ENCODE measurements at regions not wholly inside any gene's neighbourhood (a gene's known extent, or its start where the extent isn't known, plus 50 kb on each side); places are given as distances from the start of the nearest gene placed in this dataset.

GRCh38 chr20:61030130-61030529 lies 221.9 kb upstream of the CDH4 start:
- Histone ChIP-seq H3K27me3 (no peaks in the 10 kb centered on the region), H3K36me3 (no peaks in the 10 kb centered on the region), H3K9me3 (no peaks in the 10 kb centered on the region), H3K4me1 (no peaks in the 10 kb centered on the region), H3K27ac (no peak overlapping the region), H3K4me3 (no peak overlapping the region)
- no peak for DNase-seq
- TF ChIP-seq POLR2A (IDR thresholded peaks at IDR 0.05): no peak
- TF ChIP-seq, protein P1, sequence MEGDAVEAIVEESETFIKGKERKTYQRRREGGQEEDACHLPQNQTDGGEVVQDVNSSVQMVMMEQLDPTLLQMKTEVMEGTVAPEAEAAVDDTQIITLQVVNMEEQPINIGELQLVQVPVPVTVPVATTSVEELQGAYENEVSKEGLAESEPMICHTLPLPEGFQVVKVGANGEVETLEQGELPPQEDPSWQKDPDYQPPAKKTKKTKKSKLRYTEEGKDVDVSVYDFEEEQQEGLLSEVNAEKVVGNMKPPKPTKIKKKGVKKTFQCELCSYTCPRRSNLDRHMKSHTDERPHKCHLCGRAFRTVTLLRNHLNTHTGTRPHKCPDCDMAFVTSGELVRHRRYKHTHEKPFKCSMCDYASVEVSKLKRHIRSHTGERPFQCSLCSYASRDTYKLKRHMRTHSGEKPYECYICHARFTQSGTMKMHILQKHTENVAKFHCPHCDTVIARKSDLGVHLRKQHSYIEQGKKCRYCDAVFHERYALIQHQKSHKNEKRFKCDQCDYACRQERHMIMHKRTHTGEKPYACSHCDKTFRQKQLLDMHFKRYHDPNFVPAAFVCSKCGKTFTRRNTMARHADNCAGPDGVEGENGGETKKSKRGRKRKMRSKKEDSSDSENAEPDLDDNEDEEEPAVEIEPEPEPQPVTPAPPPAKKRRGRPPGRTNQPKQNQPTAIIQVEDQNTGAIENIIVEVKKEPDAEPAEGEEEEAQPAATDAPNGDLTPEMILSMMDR (IDR thresholded peaks at IDR 0.05): no peak
- intact Hi-C loops (cut with DNase I; ENCODE audit: low total_unique reads): no loop called here

DNA sequence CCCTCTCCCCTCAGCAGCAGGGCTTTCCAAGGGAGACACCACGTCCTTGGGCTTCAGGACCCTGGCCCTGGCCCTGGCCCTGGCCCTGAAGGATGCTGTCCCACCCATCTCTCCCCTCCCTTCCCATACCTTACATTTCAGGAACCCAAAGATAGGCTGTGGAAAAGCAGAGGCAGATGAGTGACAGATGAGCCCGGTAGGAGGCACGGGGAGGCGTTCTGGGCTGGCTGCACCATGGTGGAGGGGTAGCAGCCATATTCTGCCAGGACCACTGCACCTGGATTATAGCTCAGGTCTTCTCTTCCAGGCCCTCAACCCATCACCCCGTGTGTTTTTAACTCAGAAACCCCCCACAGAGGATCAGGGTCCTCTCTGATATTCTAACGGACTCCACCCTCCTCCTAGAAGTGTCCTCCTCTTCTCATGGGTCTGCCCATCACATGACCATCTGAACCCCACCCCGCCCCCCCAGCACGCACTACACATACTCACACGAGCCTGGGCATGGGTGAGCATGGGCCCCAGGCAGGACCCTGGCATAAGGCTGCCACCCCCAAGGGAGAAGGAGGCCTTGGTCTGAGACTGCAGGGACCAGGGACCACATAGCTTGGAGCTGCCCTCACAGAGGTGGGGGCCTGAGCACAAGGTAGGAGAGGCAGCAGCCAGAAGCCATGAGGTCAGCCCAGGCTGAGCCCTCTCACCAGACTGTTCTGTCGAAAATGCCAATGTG lies 220.8 kb upstream of the CDH4 start:
- Histone ChIP-seq H3K27ac (no peak overlapping the region), H3K4me3 (no peak overlapping the region), H3K9me3 (no peaks in the 10 kb centered on the region), H3K4me1 (no peaks in the 10 kb centered on the region), H3K36me3 (no peaks in the 10 kb centered on the region), H3K27me3 (no peaks in the 10 kb centered on the region)
- intact Hi-C loops (cut with DNase I; ENCODE audit: low total_unique reads): no loop called here
- DNase-seq: no peak
- TF ChIP-seq, protein P1 (IDR thresholded peaks at IDR 0.05): no peak
- no peak for TF ChIP-seq POLR2A (IDR thresholded peaks at IDR 0.05)

- no peak overlapping the region for H3K4me3 ChIP-seq
- DNase-seq: no peak
- intact Hi-C loops (cut with DNase I; ENCODE audit: low total_unique reads): no loop called here
- no peaks in the 10 kb centered on the region for H3K9me3 ChIP-seq
- TF ChIP-seq, protein P1 (IDR thresholded peaks at IDR 0.05): no peak
- no peak for TF ChIP-seq POLR2A (IDR thresholded peaks at IDR 0.05)
- no peak overlapping the region for H3K27ac ChIP-seq
- H3K36me3 ChIP-seq: no peaks in the 10 kb centered on the region
- no peaks in the 10 kb centered on the region for H3K27me3 ChIP-seq
- H3K4me1 ChIP-seq: no peaks in the 10 kb centered on the region
These were observed 214.6 kb upstream of the CDH4 start for GRCh38 chr20:61037498-61037897.

GRCh38 chr20:61041481-61041880 lies 210.6 kb upstream of the CDH4 start:
- Histone ChIP-seq H3K36me3 (no peaks in the 10 kb centered on the region), H3K27me3 (no peaks in the 10 kb centered on the region), H3K4me3 (no peak overlapping the region), H3K27ac (no peak overlapping the region), H3K9me3 (no peaks in the 10 kb centered on the region), H3K4me1 (no peaks in the 10 kb centered on the region)
- no peak for DNase-seq
- intact Hi-C loops (cut with DNase I; ENCODE audit: low total_unique reads): no loop called here
- TF ChIP-seq, protein P1 (IDR thresholded peaks at IDR 0.05): no peak
- TF ChIP-seq POLR2A (IDR thresholded peaks at IDR 0.05): no peak

GRCh38 chr20:61042506-61043385 lies 209.3 kb upstream of the CDH4 start:
- H3K27me3 ChIP-seq: no peaks in the 10 kb centered on the region
- no peak overlapping the region for H3K27ac ChIP-seq
- TF ChIP-seq POLR2A (IDR thresholded peaks at IDR 0.05): no peak
- TF ChIP-seq, protein P1 (IDR thresholded peaks at IDR 0.05): no peak
- intact Hi-C loops (cut with DNase I; ENCODE audit: low total_unique reads): no loop called here
- DNase-seq: no peak
- H3K36me3 ChIP-seq: no peaks in the 10 kb centered on the region
- no peaks in the 10 kb centered on the region for H3K4me1 ChIP-seq
- no peaks in the 10 kb centered on the region for H3K9me3 ChIP-seq
- H3K4me3 ChIP-seq: no peak overlapping the region

Measured in uterus (tissue), 3 donors.